ENCODE measurements at regions not wholly inside any gene's neighbourhood (a gene's known extent, or its start where the extent isn't known, plus 50 kb on each side); places are given as distances from the start of the nearest gene placed in this dataset.

GRCh38 chr11:91960770-91961169 lies 263.8 kb upstream of the FAT3 start:
- ChIA-PET POLR2A (no interaction called here), CTCF (interaction anchor here (0.6 kb wide), 1 partner anchor 191 kb away, joined by 3 read pairs; no protein-coding TSS in a partner anchor)
- TF ChIP-seq CTCF (IDR thresholded peaks at IDR 0.05; ENCODE audit: extremely low read depth in 1 of 2, insufficient read depth in 1 of 2, low read depth in 1 of 2, low read length in 2 of 2): no peak
- TF ChIP-seq JUN (IDR thresholded peaks at IDR 0.05; ENCODE audit: borderline replicate concordance, insufficient read depth, insufficient read length, low read depth): no peak
- no peak for TF ChIP-seq GATA2 (IDR thresholded peaks at IDR 0.05; ENCODE audit: insufficient read depth, insufficient read length, low read depth, low read length)
- TF ChIP-seq POLR2AphosphoS5 (IDR thresholded peaks at IDR 0.05; ENCODE audit: insufficient read depth, low read depth, low read length): no peak
- TF ChIP-seq FOS (IDR thresholded peaks at IDR 0.05; ENCODE audit: borderline replicate concordance, insufficient read depth, low read length): no peak
- TF ChIP-seq MAX (IDR thresholded peaks at IDR 0.05; ENCODE audit: insufficient read depth, insufficient read length): no peak
- no peak overlapping the region for H2AFZ ChIP-seq (ENCODE audit: low read depth, low read length)
- DNase-seq (ENCODE audit: low read depth, low spot score) (no peak), FAIRE-seq (no peak)
- H3K27ac ChIP-seq (ENCODE audit: insufficient read depth, low read depth, low read length): no peak overlapping the region
- no peak overlapping the region for H3K9ac ChIP-seq (replicated peaks; ENCODE audit: extremely low read depth, insufficient read depth, low read length)
- no peak overlapping the region for H3K4me2 ChIP-seq (ENCODE audit: insufficient read depth, low read length)
- no peaks in the 10 kb centered on the region for H3K9me1 ChIP-seq (replicated peaks; ENCODE audit: control insufficient read depth, extremely low read depth, insufficient read depth, low read length)
- H3K27me3 ChIP-seq (ENCODE audit: control insufficient read depth in 2 of 2, insufficient read depth in 2 of 2, low read length in 2 of 2): no peaks in the 10 kb centered on the region
- H3K79me2 ChIP-seq (ENCODE audit: control insufficient read depth, insufficient read depth, low read length): no peaks in the 10 kb centered on the region
- no peaks in the 10 kb centered on the region for H3K36me3 ChIP-seq (ENCODE audit: control insufficient read depth in 2 of 2, extremely low read depth in 1 of 2, insufficient read depth in 2 of 2, low read length in 2 of 2)
- no peak overlapping the region for H3K4me3 ChIP-seq (replicated peaks in 1 of 3; ENCODE audit: insufficient read depth in 1 of 3, low read depth in 1 of 3, low read length in 3 of 3)
- dilution Hi-C loops (cut with MboI; ENCODE audit: extremely low pct_ligation_motif_present, low sequenced_read_pairs): no loop called here
- H3K4me1 ChIP-seq (ENCODE audit: control insufficient read depth, extremely low read depth, insufficient read depth, low read length): no peaks in the 10 kb centered on the region
- no peaks in the 10 kb centered on the region for H3K9me3 ChIP-seq (replicated peaks; ENCODE audit: control insufficient read depth, insufficient read depth, low read length)
- intact Hi-C loops (cut with micrococcal nuclease): no loop called here
- no peaks in the 10 kb centered on the region for H4K20me1 ChIP-seq (replicated peaks; ENCODE audit: control insufficient read depth, extremely low read depth, insufficient read depth, low read length)
- BruUV-seq (replicated peaks): no TSS peak

Measured in endothelial cell of umbilical vein (primary cell).